HG02981 (cell line): ENCODE measurements at regions not wholly inside any gene's neighbourhood (a gene's known extent, or its start where the extent isn't known, plus 50 kb on each side); places are given as distances from the start of the nearest gene placed in this dataset.

Experiments
- ATAC-seq: cut with Tn5 transposase; IDR thresholded peaks from one replicate; pipeline ENCODE4 v1.9.1; 2021; ENCODE audit warnings: mild to moderate bottlenecking, moderate library complexity; ENCODE audit not compliant: unreplicated experiment

DNA sequence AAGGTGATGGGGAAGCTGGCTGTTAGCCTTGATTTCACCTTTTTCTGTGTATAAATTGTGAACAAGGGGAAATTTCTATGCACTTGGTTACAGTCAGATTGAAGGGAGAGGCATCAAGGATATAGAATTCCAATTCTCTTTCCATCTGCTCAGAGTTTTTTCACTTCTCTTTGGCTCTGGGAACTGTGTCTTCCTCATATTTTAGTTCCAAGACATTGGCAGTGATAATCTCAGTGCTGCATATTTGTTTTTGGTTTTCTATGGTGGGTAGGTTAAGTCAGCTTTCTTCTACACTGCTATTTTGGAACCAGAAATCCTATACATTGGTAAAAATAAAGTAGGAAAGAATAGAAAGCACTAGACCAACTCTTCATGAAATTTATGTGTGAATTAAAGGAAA lies 569.6 kb upstream of the CXADR start:
- no peak for ATAC-seq

DNA sequence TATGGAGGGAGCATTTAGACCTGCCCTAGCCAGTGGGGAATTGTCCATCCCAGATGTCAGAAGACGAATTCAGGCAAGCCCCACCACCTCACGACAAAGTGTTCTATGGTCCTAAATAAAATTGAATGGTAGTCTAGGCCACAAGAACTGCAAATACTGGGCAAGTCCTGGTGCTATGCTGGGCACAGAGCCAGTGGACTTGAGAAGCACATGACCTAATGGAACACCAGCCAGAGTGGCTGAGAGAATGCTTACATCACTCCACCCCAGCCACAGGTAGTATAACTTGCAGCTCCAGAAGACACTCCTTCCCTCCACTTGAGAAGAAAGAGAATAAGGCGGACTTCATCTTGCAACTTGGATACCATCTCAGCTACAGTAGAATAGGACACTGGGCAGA lies 567.3 kb upstream of the CXADR start:
- no peak for ATAC-seq

DNA sequence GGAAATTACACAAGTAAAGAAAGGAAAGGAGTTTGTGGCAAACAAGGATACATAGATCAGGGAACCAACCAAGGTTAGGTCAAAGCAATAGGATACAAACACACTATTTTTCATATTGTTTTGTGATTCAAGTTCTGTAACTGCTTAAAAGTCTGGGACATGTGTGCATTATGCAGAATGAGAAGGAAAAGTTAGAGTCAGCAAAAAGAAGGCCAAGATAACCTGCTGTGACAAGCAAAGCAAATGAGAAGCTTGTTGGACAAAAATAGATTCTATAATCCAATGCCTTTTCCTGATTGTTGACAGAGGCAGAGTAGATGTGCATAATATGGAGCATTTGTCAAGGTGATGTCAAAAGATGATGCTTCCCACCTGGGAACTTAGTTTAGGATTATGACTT lies 556.0 kb upstream of the CXADR start:
- ATAC-seq, result no peak

DNA sequence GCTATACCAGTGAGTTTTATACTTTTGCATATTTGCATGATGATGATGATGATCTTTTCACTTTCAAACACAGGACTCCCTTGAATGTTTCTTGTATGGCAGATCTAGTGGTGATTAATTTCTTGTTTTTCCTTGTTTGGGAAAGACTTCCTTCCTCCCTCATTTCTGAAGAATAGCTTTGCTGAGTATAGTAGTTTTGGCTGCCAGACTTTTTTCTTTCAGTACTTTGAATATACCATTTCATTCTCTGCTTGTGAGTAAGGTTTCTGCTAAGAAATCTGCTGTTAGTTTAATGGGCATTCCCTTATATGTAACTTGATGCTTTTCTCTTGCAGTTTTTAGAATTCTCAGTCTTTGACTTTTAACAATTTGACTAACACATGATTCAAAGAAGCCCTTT lies 547.4 kb upstream of the CXADR start:
- ATAC-seq, result no peak

DNA sequence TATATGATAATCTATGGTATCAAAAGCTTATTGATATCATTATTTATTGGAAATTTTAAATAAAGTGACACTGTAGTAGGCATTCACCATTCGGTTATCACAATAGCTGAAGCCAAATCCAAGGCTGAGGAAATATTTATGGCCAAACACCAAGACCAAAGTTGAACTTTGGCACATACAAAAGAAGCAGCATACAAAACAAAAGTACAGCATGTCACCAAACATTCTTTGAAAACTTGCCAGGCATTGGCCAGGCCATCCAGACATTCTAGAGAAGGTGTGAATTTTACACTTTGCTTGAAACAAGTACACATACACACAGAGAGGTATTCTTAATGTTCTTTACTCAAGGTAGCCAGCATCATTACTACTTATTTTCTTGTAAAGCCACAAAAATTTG lies 544.4 kb upstream of the CXADR start:
- no peak for ATAC-seq

DNA sequence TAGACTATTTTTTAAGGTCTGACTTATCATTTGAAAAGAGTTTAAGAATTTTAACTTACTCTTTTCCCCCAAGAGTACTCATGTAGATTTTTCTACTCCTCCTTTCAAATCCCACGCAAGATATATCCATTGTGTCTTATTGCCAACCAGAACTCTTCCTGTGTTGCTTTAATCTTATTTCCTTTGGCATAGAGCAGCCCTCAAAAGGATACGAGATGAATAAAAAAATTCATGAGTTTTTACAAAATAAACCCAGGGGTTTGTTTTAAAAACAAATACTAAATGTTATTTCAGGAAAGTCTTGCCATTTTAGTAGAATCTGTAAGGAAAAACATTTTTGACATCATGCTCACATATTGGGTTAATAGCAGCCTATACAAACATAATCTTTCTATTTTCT lies 543.2 kb upstream of the CXADR start:
- no peak for ATAC-seq

DNA sequence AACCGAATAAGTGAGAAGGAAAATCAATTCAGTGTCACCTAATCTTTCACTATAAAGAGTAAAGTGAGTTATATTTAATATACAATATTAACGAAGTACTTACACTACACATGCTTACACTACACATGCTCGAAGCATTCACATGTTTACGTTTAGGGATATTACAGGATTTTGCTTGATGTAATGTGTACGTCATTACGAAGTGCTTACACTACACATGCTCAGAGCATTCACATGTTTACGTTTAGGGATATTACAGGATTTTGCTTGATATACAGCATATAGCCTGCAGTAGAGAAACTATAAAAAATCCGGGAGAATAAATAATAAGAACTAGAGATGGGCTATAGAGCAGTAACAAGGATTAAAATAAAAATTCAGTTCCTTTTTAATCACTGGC lies 538.8 kb upstream of the CXADR start:
- no peak for ATAC-seq

DNA sequence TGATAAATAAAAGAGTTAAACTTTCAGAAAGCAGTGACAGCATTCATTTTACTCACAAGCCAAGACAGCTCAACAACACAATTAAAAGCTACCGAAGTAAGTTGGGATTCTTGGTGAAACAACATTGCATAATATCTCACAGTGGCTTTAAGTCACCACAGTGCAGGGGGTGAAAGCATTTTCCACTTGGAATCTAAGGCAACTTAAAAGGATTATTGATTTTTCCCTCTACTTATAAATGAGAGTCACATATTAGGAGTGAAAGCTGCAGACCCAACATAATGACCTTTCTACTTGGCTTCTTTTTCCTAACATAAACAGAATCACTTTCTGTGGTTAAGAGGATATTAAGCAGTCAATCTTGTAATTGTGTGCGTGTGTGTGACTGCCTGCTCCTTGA lies 536.6 kb upstream of the CXADR start:
- ATAC-seq, result no peak

DNA sequence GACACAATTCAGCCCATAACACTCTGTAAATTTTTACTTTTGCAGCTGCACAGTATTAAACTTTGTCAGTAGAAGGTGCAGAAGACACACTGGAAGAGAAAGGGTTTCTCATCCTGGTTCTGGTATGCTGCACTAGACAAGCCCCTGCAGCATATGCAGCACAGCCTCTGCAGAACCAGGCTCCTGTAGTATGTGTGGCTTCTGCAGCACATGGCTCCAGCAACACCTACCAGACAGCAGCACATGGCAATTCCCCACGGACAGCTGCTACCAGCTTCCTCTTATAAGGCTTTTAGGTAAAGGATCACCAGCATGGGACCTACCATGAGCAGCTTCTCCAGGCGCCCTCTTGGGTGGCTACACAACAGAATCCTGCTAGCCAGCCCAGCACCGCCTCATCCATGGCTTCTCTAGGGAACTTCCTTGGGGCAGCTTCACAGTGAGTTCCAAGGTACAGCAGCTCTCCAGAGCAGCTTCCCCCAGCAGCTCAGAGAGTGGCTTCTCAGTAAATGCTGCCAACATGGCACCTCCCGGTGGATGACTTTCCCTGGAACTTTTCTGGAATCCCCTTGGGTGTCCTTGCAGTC lies 534.4 kb upstream of the CXADR start:
- ATAC-seq, result no peak

DNA sequence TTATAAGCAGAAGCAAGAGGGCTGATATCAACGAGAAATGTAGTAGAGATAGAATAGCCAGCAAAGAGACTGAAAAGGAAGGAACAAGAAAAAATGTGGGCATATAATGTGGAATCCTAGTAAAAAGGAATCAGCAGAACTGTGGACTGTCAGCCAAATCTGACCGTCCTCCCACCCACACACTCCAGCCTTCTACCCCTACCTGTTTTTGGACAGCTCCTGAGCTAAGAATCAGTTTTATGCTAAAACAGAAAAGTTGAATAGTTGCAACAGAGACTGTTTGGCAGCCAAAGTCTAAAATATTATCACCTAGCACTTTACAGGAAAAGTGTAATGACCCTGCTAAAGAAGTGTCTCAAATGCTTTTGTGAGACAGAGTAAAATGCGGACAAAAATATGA lies 533.3 kb upstream of the CXADR start:
- no peak for ATAC-seq

DNA sequence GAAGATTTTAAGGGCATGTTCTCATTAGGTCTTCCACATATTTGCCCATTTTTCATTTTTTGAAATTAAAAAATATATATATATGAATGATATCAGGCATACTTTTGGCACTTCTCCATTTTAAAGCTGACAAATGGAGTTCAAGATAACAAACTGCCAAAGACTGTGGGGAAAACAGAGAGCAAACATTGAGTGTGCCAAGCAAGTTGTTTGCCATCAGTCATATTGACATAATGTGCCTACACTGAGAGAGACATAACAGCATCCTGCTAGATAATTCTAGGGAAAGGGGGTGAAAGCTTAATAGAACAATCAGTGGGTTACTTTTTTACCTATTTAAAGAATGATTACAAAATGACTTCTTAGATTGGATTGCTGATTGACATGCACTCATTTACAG lies 529.4 kb upstream of the CXADR start:
- ATAC-seq, result no peak

DNA sequence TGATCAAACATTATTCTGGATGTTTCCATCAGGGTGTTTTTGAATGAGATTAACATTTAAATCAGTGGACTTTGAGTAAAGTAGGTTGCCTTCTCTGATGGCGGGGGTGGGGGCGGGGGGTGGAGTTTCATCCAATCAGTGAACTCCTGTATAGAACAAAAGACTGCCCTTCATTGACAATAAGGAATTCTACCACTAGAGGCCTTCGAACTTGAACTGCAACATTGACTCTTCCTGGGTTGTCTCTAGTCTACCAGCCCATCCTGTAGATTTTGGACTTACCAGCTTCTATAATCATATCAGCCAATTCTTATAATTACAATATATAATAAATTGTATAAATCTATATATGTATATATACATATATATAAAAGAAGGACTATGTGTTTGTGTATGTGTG lies 520.4 kb upstream of the CXADR start:
- no peak for ATAC-seq

DNA sequence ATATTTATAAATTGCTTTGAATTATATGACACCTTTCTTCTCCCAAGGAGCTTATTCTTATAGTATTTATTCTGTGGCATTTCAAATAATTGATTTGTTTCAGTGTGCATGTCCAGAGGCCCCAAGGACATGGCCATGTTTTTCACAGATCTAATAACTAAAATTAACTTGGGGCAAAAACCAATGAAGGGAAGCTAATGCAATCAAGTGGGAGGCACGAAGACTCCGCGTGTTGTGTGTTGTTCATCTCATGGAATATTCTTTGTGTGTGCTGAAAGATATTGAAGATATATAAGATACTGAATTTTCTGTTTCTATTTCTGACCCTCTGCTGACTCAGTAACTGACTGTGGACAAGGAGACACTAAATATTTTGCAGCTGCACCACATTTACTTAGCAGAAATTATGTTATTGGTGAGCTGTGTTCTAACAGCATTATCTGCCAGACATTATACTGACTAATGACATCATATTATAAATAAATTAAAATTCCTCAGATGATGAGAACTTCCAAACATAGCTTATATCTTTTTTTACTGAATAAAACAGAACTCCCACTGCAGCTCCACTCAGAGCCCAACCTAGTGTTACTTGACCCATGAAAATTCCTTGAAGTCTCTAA lies 519.3 kb upstream of the CXADR start:
- ATAC-seq, result no peak

DNA sequence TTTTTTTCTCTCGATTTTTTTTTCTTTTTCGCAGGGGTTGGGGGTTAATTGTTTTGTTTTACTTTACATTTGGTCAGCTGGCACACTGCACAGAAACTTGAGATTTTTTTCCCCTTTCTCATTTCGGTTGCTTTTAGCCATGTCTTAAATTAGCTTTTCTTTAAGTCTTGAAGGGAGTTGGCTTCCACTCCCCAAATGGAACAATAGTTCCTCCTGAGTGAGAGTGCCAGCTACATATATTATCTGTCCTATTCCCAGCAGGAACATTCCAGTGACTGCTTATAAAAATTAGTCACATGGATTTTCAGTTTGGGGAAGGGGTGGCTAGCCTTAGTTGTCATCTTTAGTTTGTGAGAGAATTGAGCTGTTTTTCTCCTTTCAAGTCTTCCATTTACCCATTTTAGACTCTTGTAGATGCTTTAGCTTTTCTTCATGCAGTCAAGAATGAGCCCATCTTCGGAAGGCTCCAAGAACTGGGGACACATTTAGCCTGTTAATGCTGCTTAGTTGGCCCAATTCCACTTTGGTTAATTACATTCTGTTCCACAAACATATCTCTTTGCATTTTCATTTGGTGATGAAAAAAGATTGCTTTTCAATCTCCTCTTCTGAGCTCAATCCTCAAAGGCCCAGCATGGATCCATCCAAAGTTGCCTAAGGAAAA lies 510.1 kb upstream of the CXADR start:
- ATAC-seq, result no peak

DNA sequence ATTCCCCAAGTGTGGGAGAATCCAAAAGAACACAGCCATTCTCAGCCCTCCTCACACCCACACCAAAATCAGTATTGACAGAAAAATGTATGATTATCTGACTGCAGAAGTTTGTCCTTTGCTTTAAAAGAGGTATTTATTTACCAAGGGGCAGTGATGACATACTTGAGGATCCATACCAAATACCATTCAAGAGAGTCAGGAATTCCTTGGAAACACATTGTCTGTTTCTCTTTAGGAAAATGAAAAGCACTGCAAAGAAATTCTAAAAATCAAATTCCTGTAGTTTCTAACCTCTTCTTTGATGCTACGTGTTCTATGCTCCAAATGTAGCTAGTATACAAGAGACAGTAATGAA lies 509.6 kb upstream of the CXADR start:
- ATAC-seq, result no peak

DNA sequence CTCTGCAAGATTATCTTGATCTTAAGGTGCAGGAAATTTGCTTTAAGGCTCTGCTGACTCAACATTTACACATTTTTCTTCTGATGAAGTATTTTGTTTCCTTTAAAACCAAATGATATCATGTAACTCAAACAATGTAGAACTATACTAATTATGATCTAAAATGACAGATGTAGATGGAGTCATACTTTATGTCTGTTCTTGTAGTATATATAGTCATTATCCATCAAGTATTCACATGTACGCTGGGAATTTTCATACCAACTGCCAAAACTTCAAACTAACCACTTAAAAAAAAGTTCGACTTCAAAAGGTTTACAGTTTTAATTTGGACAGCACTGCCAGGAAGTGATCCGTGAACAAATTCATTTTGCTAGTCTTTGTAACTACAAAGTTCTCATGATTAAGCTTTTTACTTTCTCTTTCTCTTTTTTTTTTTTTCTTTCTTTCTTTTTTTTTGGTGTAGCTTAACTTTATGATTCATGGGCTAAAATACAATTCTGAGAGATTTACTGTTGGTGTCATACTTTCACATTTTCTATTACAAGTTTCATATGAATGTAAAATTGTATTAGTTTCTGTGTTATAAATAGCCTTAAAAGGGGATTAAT lies 509.0 kb upstream of the CXADR start:
- ATAC-seq, result no peak

DNA sequence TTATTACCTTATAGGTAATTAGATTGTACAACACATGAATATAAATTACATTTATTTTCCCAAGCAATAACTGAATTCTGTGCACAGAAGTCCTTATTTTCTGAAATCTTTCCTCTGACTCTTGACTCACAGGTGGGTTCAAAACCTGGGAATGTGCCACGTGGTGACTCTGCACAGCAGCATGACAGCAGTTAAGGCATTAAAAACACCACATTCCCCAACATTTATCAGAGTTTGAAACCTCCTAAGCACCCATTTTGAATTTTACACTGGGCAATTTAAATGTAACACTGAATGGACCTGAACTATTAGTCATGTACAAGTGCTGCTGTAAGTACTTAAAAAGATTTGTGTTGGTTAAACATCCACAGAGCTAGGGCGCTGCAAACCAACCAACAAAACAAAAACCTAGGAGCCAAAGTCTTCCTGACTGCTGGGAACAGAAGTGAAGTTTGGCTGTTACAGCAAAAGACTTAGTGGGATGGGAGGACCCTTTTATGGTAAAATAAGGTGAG lies 480.6 kb upstream of the CXADR start:
- no peak for ATAC-seq

DNA sequence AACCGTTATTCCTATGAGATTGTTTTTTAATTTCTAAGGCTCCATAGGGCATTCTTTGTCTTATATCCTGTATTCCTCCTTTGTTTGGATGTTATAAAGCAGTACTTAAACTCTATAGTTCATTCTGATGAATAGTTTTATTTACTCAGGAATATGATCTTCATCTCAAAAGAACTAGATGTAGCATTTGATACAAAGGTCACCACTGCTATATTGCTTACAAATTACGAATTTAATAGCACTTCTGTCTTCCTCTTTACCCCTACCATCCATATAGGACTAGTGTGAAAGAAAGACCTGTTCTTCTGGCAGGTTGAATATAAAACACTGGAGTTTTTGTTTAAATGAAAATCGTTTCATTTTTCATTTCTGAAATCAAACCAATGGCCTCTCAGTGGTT lies 468.1 kb upstream of the CXADR start:
- no peak for ATAC-seq

DNA sequence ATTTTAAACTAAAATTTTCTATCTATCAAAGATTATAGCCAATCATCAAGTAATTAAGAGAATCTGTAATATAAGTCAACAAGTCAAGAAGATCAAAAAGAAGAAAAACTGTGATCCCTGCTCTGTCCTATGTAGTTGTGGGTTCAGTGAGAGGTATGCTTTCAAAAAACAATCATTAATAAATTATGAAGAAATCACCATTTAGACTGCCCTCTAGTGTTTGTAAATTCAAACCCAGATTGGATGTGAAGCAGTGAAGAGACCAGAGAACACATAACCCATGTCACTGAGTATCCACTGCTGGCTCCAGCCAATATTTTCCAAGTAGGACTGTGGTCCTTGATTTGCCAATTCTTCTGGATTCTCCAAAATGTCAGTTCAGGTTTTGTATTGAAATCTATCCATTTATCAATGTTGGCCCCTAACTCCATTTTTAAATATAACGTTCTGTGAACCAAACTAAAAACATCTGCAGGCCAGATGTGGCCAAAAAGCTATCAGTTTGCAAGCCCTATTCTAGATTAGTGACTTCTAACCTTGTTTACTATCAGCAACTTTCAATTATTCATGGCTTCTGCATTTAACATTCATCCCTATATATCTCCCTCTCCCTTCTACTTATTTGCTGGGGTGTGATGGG lies 467.5 kb upstream of the CXADR start:
- no peak for ATAC-seq

DNA sequence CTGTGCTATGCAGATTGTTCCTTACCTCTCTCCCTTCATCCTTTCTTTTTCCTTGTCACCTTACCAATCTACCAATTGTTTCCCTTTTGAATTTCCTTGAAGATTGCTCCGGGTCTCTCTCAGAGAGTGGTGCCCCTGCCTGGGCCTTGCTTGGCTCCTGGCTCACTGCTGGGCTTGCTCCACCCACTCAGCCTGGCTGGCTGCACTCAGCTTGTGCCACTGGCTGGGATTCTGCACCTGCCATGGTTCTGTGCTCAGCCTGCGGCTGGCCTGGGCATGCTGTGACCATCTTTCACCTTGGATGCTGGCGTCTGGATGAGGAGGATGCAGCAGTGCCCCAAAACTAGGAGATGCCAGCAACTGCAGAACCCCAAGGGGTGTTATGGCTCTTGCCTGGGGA lies 463.9 kb upstream of the CXADR start:
- no peak for ATAC-seq

DNA sequence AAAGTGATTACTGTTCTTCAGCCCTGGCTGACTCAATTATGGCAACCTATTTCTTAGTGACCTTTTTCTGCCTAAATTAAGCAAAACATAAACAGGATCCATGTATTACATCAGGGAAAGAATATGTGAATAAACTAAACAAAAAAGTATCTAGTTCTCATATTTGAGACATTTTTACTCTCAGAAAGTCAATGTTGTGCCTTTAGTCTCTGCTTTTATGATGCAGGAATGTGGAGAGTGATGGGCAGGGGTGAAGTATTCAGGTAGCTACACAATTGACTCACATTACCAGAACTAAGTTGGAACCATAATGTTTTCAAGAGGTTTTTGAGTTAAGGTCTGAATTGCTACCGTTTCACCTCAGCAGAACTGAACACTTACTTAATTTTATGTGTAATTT lies 462.7 kb upstream of the CXADR start:
- ATAC-seq, result no peak

DNA sequence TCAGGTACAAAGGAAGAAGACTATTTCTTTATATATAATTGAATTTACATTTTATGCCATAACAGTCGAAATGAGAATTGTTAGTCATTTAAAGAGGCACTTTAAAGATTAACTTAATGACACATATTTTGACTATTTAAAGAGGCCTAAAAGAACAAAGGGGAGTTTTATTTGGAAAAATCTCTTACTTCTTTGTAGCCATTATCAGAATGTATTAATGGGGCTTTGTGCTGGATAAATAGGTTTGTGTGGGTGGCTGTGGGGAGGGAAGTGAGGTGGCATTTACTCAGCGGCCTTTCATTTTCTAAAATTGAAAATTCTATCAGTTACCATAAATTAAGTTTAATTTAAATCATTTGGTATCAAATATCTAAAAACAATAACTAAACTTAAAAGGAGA lies 462.2 kb upstream of the CXADR start:
- ATAC-seq, result no peak
